ENCODE measurements at regions not wholly inside any gene's neighbourhood (a gene's known extent, or its start where the extent isn't known, plus 50 kb on each side); places are given as distances from the start of the nearest gene placed in this dataset.
"Not testable (repeated sequence)": the region's sequence is repeated elsewhere in the genome, so short reads cannot be mapped to it uniquely, and the experiment has no call there.

DNA sequence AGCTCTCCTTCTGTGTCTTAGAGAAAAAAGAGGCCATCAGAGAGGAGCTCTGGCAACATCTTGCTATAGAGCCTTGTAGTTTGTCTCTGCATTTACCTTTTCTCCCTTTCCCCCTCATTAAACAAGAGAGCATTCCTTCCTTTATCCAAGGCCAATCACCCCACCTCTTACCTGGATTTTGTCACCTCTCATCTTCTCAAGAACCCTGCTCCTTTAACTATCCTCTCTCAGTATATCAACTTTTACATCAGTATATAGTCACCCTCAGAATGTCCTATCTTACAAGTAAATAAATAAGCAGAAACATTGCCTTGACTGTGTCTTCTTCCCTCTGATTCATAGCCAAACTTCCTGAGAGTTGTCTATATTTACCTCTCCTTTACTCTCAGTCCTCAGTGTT lies 105.0 kb upstream of the SLC38A2 start:
- H3K27ac Mint-ChIP-seq (ENCODE audit: unreplicated experiment), result no peak overlapping the region
- no peak overlapping the region for H3K4me3 Mint-ChIP-seq
- TF ChIP-seq, protein P1, sequence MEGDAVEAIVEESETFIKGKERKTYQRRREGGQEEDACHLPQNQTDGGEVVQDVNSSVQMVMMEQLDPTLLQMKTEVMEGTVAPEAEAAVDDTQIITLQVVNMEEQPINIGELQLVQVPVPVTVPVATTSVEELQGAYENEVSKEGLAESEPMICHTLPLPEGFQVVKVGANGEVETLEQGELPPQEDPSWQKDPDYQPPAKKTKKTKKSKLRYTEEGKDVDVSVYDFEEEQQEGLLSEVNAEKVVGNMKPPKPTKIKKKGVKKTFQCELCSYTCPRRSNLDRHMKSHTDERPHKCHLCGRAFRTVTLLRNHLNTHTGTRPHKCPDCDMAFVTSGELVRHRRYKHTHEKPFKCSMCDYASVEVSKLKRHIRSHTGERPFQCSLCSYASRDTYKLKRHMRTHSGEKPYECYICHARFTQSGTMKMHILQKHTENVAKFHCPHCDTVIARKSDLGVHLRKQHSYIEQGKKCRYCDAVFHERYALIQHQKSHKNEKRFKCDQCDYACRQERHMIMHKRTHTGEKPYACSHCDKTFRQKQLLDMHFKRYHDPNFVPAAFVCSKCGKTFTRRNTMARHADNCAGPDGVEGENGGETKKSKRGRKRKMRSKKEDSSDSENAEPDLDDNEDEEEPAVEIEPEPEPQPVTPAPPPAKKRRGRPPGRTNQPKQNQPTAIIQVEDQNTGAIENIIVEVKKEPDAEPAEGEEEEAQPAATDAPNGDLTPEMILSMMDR (conservative IDR thresholded peaks at IDR 0.05), result no peak

DNA sequence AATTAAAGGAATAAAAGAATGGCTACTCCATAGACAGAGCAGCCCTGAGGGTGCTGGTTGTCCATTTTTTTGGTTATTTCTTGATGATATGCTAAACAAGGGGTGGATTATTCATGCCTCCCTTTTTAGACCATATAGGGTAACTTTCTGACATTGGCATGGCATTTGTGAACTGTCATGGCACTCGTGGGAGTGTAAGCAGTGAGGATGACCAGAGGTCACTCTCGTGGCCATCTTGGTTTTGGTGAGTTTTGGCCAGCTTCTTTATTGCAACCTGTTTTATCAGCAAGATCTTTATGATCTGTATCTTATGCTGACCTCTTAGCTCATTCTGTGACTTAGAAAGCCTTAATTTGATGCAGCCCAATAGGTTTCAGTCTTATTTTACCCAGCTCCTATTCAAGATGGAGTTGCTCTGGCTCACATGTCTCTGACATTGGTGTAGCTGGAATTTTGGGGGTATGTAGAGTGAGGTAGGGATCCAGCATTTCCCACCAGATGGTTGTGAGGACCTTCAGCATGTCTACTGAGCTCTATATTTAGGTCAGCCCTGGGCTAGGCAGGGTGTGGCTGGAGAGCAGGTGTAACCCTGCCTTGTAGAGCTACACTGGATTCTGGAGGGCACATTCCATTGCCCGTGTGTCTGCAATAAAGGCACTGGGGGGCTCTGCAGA lies 103.5 kb upstream of the SLC38A2 start:
- no peak for DNase-seq (ENCODE audit: low read depth, low spot score)
- Mint-ChIP-seq H3K4me1 (peaks cover 5% of the 10 kb centered on the region), H3K9me3 (no peaks in the 10 kb centered on the region), H3K27ac (ENCODE audit: unreplicated experiment) (no peak overlapping the region), H3K36me3 (ENCODE audit: low read depth) (no peaks in the 10 kb centered on the region), H3K27me3 (ENCODE audit: low read depth) (no peaks in the 10 kb centered on the region), H3K4me3 (no peak overlapping the region)
- TF ChIP-seq, protein P1 (conservative IDR thresholded peaks at IDR 0.05), result no peak

More for the DNA sequence above, 105.0 kb upstream of the SLC38A2 start:
- no peak for DNase-seq (ENCODE audit: low read depth, low spot score)
- no peaks in the 10 kb centered on the region for H3K36me3 Mint-ChIP-seq (ENCODE audit: low read depth)
- peaks cover 5% of the 10 kb centered on the region for H3K4me1 Mint-ChIP-seq
- no peaks in the 10 kb centered on the region for H3K9me3 Mint-ChIP-seq
- H3K27me3 Mint-ChIP-seq (ENCODE audit: low read depth), result no peaks in the 10 kb centered on the region

DNA sequence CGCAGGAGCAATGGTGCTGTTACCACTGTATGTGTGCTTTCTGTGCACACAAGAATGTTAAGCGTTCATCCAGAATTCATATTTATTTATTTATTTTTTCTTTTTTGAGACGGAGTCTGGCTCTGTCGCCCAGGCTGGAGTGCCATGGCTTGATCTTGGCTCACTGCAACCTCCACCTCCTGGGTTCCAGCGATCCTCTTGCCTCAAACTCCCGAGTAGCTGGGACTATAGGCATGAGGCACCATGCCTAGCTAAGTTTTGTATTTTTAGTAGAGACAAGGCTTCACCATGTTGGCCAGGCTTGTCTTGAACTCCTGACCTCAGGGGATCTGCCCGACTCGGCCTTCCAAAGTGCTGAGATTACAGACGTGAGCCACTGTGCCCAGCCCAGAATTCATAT lies 101.8 kb upstream of the SLC38A2 start:
- not testable (repeated sequence) for H3K27ac Mint-ChIP-seq (ENCODE audit: unreplicated experiment); H3K27me3 Mint-ChIP-seq (ENCODE audit: low read depth); H3K4me1 Mint-ChIP-seq; H3K4me3 Mint-ChIP-seq; DNase-seq (ENCODE audit: low read depth, low spot score); H3K36me3 Mint-ChIP-seq (ENCODE audit: low read depth); H3K9me3 Mint-ChIP-seq

DNA sequence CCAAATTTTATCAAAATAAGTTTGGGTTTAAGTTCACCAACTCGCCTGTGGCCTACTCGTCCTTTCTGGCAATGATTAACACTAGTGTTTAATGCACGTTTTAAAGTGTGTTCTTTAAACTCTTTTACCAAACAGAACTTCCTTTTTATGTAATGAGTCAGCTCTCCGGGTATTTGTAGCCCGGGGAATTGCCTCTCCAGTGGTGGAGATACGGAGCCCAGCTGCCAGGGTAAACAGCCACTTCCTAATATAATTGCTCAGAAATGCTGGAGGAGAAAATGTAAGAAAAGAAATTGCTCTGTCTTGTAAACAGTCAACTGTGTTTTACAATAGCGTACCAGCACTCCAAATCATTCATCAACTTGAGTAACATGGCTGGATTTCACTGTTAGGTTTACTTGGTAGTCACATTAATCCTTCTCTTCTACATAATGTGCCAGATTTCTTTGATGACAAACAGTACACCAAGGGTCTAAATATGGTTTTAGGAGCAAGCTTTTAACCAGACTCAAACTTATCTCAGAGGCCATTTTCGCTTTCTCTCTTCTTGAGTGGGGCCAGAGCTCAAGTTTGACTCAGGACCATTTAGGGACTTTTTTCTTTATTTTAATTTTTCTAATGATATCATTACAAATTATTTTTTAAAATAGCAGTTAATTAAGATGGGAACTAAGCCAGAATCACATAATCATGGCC lies 101.2 kb upstream of the SLC38A2 start:
- Mint-ChIP-seq H3K27ac (ENCODE audit: unreplicated experiment) (peak overlapping the region; percentile 86), H3K4me3 (no peak overlapping the region)
- TF ChIP-seq, protein P1 (conservative IDR thresholded peaks at IDR 0.05), result no peak

DNA sequence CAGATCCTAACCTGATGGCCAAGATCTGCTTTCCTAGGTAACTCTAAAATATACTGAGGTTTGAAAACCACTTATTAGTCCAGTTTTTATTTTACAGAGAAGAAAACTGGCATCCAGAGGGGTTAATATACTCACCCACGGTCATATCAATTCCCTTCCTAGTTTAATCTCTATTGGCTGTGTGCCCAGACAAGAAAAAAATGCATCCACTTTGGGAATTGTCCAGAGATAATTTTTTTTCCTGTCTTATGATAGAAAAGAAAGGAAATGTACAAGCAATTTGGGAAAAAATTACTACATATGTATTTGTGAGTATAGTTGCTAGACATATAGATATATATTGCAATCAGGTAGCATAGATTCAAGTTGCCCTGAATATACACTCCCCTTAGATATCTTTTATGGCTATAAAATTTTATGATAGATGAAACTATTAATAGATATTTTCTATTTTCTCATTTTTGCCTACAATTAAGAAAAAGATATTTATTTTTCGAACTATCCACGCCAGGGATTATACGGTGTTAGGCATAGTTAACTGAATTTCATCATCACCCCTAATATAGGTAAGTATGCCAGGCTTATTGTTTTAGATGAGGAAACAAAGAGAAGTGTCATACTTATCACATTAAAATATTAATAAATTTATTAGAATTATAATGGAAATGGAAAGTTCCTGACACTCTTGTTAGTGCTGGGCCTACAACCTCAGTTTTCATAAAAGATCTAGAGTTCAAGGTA lies 100.5 kb upstream of the SLC38A2 start:
- no peaks in the 10 kb centered on the region for H3K9me3 Mint-ChIP-seq
- TF ChIP-seq, protein P1 (conservative IDR thresholded peaks at IDR 0.05), result no peak
- H3K27me3 Mint-ChIP-seq (ENCODE audit: low read depth), result no peaks in the 10 kb centered on the region
- peaks cover 5% of the 10 kb centered on the region for H3K4me1 Mint-ChIP-seq
- DNase-seq (ENCODE audit: low read depth, low spot score), result no peak
- no peak overlapping the region for H3K27ac Mint-ChIP-seq (ENCODE audit: unreplicated experiment)
- H3K4me3 Mint-ChIP-seq, result no peak overlapping the region
- no peaks in the 10 kb centered on the region for H3K36me3 Mint-ChIP-seq (ENCODE audit: low read depth)

More for the DNA sequence above, 101.2 kb upstream of the SLC38A2 start:
- Mint-ChIP-seq H3K4me1 (peaks cover 5% of the 10 kb centered on the region), H3K36me3 (ENCODE audit: low read depth) (no peaks in the 10 kb centered on the region), H3K9me3 (no peaks in the 10 kb centered on the region), H3K27me3 (ENCODE audit: low read depth) (no peaks in the 10 kb centered on the region)
- DNase-seq (ENCODE audit: low read depth, low spot score), result no peak
